IPS DF 19.7 (cell line): ENCODE measurements at regions not wholly inside any gene's neighbourhood (a gene's known extent, or its start where the extent isn't known, plus 50 kb on each side); places are given as distances from the start of the nearest gene placed in this dataset.

Source experiments
- DNase-seq: peaks from one replicate; pipeline ENCODE4 v3.0.0-alpha.2; 2013; ENCODE audit warnings: low read depth, low spot score

DNA sequence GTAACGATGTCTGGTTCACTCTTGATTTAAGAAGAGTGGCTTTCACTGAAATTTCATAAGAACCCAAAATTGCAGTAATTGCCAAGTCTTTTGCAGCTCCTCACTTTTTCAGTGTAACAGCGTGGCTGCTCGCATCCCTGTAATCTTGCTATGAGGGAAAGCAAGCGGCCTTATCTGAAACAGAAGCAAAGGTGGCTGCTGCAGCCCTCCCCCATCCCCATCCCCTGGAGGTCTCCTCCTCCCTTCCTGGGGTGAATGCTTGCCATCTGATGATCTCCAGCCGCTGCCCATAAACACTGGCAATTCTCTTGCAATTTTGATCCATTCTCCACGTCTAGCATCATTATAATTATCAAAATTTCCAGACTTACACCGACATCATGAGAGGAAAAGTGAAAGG is 182.5 kb upstream of the ASIC2 start:
- no peak for DNase-seq

GRCh38 chr17:33481652-33482051 is 188.6 kb upstream of the ASIC2 start:
- no peak for DNase-seq

GRCh38 chr17:33482636-33483035 is 189.5 kb upstream of the ASIC2 start:
- DNase-seq, result no peak

GRCh38 chr17:33484559-33484958 is 191.5 kb upstream of the ASIC2 start:
- DNase-seq, result no peak

DNA sequence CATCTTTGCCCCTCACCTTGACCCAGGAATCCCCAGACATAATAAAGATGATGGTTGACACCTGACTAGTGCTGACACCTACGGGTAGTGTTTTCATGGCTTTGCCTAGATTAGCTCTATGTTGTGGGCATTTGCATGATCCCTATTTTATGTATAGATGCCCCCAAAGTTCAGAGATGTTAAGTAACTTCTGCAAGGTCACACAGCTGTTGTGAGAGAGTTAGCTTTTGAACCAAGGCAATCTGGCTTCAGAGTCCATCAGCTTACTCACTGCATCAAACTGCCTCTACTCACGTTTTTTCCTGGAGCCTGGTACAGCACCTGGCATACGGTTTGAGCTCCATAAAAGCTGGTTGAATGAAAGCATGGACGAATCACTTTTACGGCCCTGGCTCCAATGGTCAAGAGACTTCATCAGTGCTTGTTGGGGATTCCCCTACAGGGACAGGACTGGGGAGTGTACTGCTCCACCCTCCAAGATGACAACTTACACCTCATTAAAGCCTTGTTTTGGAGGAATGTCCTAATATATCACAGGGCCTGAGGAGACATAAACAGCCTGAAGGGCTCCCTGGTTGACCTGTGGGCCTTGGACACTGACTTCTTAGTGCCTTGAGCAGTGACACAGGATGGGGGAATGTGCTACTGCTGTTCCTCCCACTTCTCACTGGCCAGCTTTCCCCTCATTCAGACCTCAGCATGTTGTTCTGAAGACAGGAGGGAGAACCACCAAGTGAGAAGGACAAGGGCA is 193.2 kb upstream of the ASIC2 start:
- DNase-seq, result no peak

GRCh38 chr17:33487187-33487879 is 194.2 kb upstream of the ASIC2 start:
- no peak for DNase-seq

GRCh38 chr17:33491871-33492481 is 198.9 kb upstream of the ASIC2 start:
- DNase-seq, result no peak

- no peak for DNase-seq
Measured at GRCh38 chr17:33492731-33493265, 199.7 kb upstream of the ASIC2 start.

DNA sequence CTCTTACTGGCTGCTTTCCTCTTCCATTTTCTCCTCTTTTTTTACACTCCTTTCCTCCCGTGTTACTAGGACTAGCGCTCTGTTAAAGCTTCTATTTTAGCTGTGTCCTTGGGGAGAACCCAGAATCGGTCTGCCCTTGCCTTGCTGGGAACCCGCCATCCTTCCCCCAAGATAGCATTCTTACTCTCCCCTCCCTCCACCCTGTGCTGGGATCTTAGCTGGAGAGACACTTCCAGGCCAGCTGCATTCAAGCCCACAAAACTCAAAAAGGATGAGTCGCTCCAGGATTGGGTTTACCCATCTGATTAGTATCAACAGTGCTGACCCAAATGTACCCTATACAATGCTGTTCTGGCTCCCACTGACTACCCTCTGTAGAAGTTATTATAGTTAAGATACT is 200.5 kb upstream of the ASIC2 start:
- no peak for DNase-seq

DNA sequence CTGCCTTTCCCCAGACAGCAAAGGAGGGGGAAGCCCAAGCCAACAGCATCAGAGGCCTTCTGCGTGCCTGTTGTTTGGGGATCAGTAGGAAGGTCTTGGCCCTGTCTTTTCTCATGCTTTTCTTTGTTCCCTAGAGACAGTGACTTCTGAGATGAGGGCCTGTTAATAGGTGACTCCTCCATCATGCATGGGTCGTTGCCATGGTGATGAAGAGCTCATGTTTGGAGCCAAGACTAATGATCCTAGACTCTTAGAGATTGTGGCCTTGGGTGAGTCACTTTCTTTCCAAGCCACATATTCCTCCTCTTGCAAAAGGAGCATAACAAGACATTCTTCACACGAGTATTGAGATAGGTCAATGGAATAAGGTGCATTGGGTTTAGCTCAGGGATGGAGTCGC is 201.1 kb upstream of the ASIC2 start:
- DNase-seq, result no peak

DNA sequence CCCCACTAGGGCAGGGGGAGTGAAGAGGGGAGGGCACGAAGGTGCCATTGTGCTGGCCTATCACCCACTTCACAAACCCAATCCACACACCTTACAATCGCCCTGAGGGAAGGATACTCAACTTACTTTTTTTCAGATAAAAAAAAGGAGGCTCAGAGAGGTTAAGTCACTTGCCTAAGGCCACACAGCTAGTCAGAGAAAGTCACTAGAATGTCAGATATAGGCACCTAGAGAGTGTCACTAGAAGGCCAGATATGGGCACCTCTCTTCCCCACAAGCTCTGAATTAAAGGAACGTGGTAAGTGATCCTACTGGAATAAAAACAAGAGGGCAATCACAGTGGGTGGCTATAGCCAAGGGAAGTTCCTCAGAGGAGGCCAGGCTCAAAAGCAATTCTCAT is 204.5 kb upstream of the ASIC2 start:
- no peak for DNase-seq

DNA sequence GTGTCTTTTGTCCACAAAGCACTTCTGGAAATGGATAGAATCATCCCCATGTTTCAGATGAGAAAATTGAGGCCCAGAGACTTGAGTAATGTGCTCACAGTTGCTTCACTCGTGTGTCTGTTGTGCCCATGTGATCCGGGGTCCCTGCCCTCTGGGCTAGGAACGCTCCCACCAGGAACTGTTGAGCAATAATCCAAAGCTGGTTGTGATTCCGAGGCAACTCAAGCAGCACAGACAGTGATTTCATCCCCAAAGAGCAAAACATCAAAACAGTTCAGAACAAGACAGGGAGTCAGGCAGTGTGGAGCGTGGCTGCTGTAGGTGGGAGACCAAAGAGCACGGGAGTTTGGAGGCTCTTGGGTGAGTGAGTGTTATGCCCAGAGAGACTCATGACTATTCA is 205.0 kb upstream of the ASIC2 start:
- DNase-seq, result no peak

DNA sequence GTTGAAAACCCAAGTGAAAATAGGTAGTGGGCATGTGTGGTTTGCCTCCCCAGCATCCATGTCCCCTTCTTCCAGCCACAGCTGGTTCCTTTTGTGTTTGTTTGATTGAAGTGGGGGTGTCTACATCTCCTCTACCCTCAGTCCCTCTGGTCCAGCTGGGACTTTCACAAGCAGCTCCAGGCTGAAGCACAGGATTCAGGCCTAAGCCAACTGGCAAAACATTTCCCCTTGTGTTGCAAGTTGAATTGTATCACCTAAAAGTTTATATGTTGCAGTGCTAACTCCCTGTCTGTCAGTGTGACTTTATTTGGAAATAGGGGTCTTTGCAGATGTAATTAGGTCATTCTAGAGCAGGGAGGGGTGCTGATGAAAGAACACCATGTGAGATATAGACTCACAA is 205.9 kb upstream of the ASIC2 start:
- no peak for DNase-seq

DNA sequence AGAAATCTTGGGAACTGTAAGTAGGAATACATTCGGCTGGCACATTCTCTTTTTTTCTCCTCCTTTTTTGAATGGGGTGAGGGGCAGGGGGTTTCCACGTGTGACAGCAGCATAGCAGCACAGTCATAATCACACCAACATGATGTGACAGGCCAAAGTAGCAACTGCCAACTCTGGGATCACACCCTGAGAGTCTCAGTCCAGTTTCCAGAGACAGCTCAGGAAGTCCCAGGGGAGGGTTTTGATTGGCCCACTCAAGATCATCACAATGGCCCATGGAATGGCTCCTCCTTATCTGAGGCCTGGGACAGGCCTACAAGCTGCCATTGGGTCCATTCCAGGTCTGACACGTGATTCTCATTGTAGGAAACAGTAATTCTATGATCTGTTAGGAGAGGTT is 207.1 kb upstream of the ASIC2 start:
- DNase-seq, result no peak

GRCh38 chr17:33501185-33501584 is 208.1 kb upstream of the ASIC2 start:
- no peak for DNase-seq

- no peak for DNase-seq
Measured at GRCh38 chr17:33504571-33504970, 211.5 kb upstream of the ASIC2 start.

GRCh38 chr17:33506889-33507650 is 214.0 kb upstream of the ASIC2 start:
- no peak for DNase-seq

DNA sequence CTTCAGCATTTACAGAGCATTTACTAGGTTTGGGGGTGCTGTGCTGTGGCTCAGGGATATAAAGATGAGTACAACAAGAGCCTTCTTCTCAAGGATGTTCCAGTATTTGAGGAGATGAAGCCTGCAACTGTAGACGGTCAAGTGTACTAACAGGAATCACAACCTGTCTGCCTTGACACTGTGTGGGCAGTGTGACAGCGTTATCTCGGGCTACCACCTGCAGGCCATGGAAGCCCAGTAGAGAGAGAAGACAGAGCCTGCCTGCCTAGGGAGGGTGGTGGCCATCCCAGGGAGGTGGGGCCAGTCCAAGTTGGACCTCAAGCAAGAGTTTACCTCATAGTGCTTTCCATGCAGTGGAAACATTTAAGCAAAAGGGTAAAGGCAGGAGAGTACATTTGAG is 215.1 kb upstream of the ASIC2 start:
- DNase-seq, result no peak

GRCh38 chr17:33509331-33509730 is 216.2 kb upstream of the ASIC2 start:
- DNase-seq, result no peak

DNA sequence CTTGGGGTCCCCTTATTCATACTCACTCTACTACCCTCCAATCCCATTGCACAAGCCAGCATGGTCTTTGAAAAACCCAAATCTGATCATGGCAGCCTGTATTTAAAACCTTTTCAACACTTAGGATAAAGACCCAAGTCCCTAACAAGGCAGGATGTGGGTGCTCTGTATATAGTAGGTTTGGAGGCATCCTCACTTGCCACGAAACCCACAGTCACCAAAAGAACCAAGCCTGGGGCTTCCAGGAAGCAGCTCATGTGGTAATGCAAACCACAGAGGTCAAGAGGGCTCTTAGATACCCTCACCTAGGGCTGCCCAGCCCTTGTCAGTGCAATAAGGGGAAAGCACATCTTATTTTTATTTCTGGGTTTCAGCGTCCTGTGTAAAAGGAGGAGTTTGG is 218.6 kb upstream of the ASIC2 start:
- no peak for DNase-seq

DNA sequence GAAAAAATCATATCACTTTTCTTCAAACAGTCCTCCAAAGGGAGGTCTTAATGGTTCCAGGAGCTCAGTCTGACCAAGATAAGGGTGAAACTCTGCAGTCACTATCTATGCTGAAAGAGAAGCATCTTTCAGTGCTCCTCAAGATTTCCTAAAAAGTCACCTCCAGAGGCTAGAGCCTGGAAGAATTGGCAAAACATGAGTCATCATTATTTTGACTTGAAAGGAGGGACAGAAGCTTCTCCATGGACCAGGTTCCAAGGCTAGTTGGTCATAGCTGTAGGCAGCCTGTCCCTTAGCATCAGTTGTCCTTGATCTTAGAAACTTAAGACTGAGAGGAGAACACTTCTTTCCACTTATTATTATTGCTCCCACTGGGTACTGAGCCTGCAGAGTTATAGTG is 219.0 kb upstream of the ASIC2 start:
- DNase-seq, result no peak

DNA sequence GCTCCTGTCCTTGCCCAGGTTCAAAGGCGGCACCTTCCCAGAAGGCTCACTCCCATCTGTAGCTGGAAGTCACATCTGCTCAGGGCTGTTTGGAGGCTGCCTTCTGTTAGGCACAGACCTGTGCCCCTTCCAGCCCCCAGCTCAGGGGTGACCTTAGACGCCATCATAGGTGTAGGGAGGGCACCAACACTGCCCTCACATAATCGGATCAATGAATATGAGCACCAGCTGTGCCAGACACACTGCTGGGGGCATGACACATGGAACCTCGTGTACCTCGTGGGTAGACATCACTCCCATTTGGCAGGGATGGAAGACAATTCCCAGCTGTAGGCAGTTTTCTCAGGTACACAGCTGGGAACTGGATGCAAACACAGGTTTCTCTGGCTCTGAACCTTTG is 220.7 kb upstream of the ASIC2 start:
- no peak for DNase-seq
